Endothelial cell of umbilical vein (primary cell): ENCODE measurements at regions not wholly inside any gene's neighbourhood (a gene's known extent, or its start where the extent isn't known, plus 50 kb on each side); places are given as distances from the start of the nearest gene placed in this dataset.

Experiments
- BruUV-seq: library from RNA; stranded (reverse); fragments of 400-500 nt; replicated peaks from 2 replicates; lab custom pipeline; 2021; lab: Mats Ljungman, UMichigan
- CTCF ChIA-PET: fragments of 300-600, 350-600 bp; sonication (Branson Sonifier 250); formaldehyde crosslinking; loops from one replicate; lab custom pipeline; 2021; ENCODE audit warnings: antibody characterized with exemption, inconsistent platforms; lab: Charles Lee
- POLR2A ChIA-PET: fragments of 300-600, 350-600 bp; sonication (Branson Sonifier 250); formaldehyde crosslinking; loops from one replicate; lab custom pipeline; 2021; ENCODE audit warnings: antibody characterized with exemption, inconsistent platforms; lab: Charles Lee
- DNase-seq: peaks from one replicate; pipeline ENCODE4 v3.0.0-alpha.2; 2011; ENCODE audit warnings: low read depth, low spot score
- FAIRE-seq: peaks from 2 replicates; lab custom pipeline; 2011; peaks lifted over from hg19 to GRCh38; lab: Jason Lieb, UNC
- H2AFZ ChIP-seq: 2 replicates; pipeline ENCODE4 v1.6.0; 2012; ENCODE audit warnings: low read depth, low read length, control low read depth, inconsistent platforms
- H3K27ac ChIP-seq: 2 replicates; pipeline ENCODE4 v1.5.1; 2011; ENCODE audit warnings: low read depth, mild to moderate bottlenecking, control low read depth, low read length, moderate library complexity; ENCODE audit not compliant: insufficient read depth
- H3K27me3 ChIP-seq, 2 experiments: 2 replicates each; pipeline versions ENCODE4 v1.6.0 to v1.6.1; 2011; ENCODE audit warnings: low read length in 2 of 2, mixed read lengths in 1 of 2; ENCODE audit not compliant: control insufficient read depth in 2 of 2, insufficient read depth in 2 of 2
- H3K36me3 ChIP-seq, 2 experiments: 2 replicates in 1 of 2; 3 replicates in 1 of 2; pipeline ENCODE4 v1.5.1; 2011; ENCODE audit warnings: low read length in 2 of 2, mild to moderate bottlenecking in 1 of 2, moderate library complexity in 1 of 2; ENCODE audit not compliant: control insufficient read depth in 2 of 2, insufficient read depth in 2 of 2; ENCODE audit errors: extremely low read depth in 1 of 2
- H3K4me1 ChIP-seq: 3 replicates; pipeline ENCODE4 v1.5.1; 2011; ENCODE audit warnings: mild to moderate bottlenecking, low read length; ENCODE audit not compliant: control insufficient read depth, insufficient read depth; ENCODE audit errors: extremely low read depth
- H3K4me2 ChIP-seq: 2 replicates; pipeline ENCODE4 v1.6.1; 2011; ENCODE audit warnings: low read length, control low read depth, mixed read lengths; ENCODE audit not compliant: insufficient read depth
- H3K4me3 ChIP-seq, 3 experiments: fragments of 200-600 bp in 1 of 3; sonication (generic), shearing (Covaris generic) in 1 of 3; replicated peaks in 1 of 3; 2 replicates each; pipeline ENCODE4 v1.5.1; 2011 to 2016; ENCODE audit warnings: control low read depth in 3 of 3, low read length in 3 of 3, mild to moderate bottlenecking in 2 of 3, inconsistent platforms in 1 of 3, low read depth in 1 of 3, moderate library complexity in 1 of 3; ENCODE audit not compliant: insufficient read depth in 1 of 3
- H3K79me2 ChIP-seq: 2 replicates; pipeline ENCODE4 v1.6.0; 2012; ENCODE audit warnings: low read length, inconsistent platforms; ENCODE audit not compliant: control insufficient read depth, insufficient read depth
- H3K9ac ChIP-seq: replicated peaks from 2 replicates; pipeline ENCODE3; 2011; ENCODE audit warnings: low read length, control low read depth; ENCODE audit not compliant: insufficient read depth; ENCODE audit errors: extremely low read depth
- H3K9me1 ChIP-seq: replicated peaks from 3 replicates; pipeline ENCODE4 v1.6.0; 2011; ENCODE audit warnings: mild to moderate bottlenecking, low read length; ENCODE audit not compliant: control insufficient read depth, insufficient read depth; ENCODE audit errors: extremely low read depth
- H3K9me3 ChIP-seq: replicated peaks from 2 replicates; pipeline ENCODE4 v1.5.1; 2012; ENCODE audit warnings: low read length, inconsistent platforms; ENCODE audit not compliant: control insufficient read depth, insufficient read depth
- H4K20me1 ChIP-seq: replicated peaks from 2 replicates; pipeline ENCODE3; 2011; ENCODE audit warnings: mild to moderate bottlenecking, low read length; ENCODE audit not compliant: control insufficient read depth, insufficient read depth; ENCODE audit errors: extremely low read depth
- CTCF ChIP-seq, 2 donors: IDR thresholded peaks; 1 replicate in 1 of 2; 2 replicates in 1 of 2; pipeline ENCODE4 v1.5.1; 2011; ENCODE audit warnings: low read length in 2 of 2, mild to moderate bottlenecking in 2 of 2, moderate library complexity in 2 of 2, control low read depth in 1 of 2, inconsistent platforms in 1 of 2, low read depth in 1 of 2; ENCODE audit not compliant: insufficient read depth in 1 of 2; ENCODE audit errors: extremely low read depth in 1 of 2
- EZH2 ChIP-seq: IDR thresholded peaks from 2 replicates; pipeline ENCODE4 v1.6.1; 2012; ENCODE audit warnings: borderline replicate concordance, low read depth, mild to moderate bottlenecking, moderate library complexity, low read length, inconsistent platforms; ENCODE audit not compliant: severe bottlenecking
- FOS ChIP-seq: IDR thresholded peaks from 2 replicates; pipeline ENCODE4 v1.6.1; 2011; ENCODE audit warnings: mild to moderate bottlenecking, low read length, moderate library complexity, borderline replicate concordance; ENCODE audit not compliant: insufficient read depth
- GATA2 ChIP-seq: IDR thresholded peaks from 2 replicates; pipeline ENCODE4 v1.7.0; 2011; ENCODE audit warnings: low read depth, mild to moderate bottlenecking, moderate library complexity, mixed read lengths, low read length; ENCODE audit not compliant: insufficient read length, insufficient read depth
- JUN ChIP-seq: IDR thresholded peaks from 2 replicates; pipeline ENCODE4 v1.6.1; 2011; ENCODE audit warnings: borderline replicate concordance, low read depth; ENCODE audit not compliant: insufficient read length, insufficient read depth
- MAX ChIP-seq: IDR thresholded peaks from 2 replicates; pipeline ENCODE4 v1.6.1; 2011; ENCODE audit not compliant: insufficient read depth, insufficient read length
- MYC ChIP-seq: IDR thresholded peaks from one replicate; pipeline ENCODE4 v1.6.1; 2011; ENCODE audit warnings: mild to moderate bottlenecking, low read depth, low read length
- POLR2A ChIP-seq: IDR thresholded peaks from 2 replicates; pipeline ENCODE4 v1.6.1; 2012; ENCODE audit warnings: low read depth, mild to moderate bottlenecking, control low read depth, low read length
- POLR2AphosphoS5 ChIP-seq: IDR thresholded peaks from 2 replicates; pipeline ENCODE4 v1.6.1; 2012; ENCODE audit warnings: low read depth, mild to moderate bottlenecking, control low read depth, low read length, moderate library complexity; ENCODE audit not compliant: insufficient read depth
- dilution Hi-C: fragments of 300-500 bp; cut with MboI; formaldehyde crosslinking; loops from one replicate; pipeline ENCODE4 v1.15.0; 2019; ENCODE audit warnings: low sequenced_read_pairs; ENCODE audit not compliant: extremely low pct_ligation_motif_present
- intact Hi-C: fragments of 100-400 bp; cut with micrococcal nuclease; formaldehyde crosslinking; loops from one replicate; pipeline ENCODE4 v1.10.0; 2022

- no peaks in the 10 kb centered on the region for H3K4me1 ChIP-seq
- H3K9ac ChIP-seq, result no peak overlapping the region
- DNase-seq (no peak), FAIRE-seq (no peak)
- no peak overlapping the region for H2AFZ ChIP-seq
- no peaks in the 10 kb centered on the region for H3K36me3 ChIP-seq
- no peaks in the 10 kb centered on the region for H3K79me2 ChIP-seq
- ChIA-PET CTCF (no interaction called here), POLR2A (no interaction called here)
- BruUV-seq, result no TSS peak
- H3K27ac ChIP-seq, result no peak overlapping the region
- H3K4me2 ChIP-seq, result no peak overlapping the region
- dilution Hi-C loops, result no loop called here
- H3K9me3 ChIP-seq, result peaks cover 11% of the 10 kb centered on the region
- no peak for TF ChIP-seq POLR2A
- no peak for TF ChIP-seq FOS
- no peaks in the 10 kb centered on the region for H4K20me1 ChIP-seq
- H3K9me1 ChIP-seq, result no peaks in the 10 kb centered on the region
- H3K27me3 ChIP-seq, result no peaks in the 10 kb centered on the region
- H3K4me3 ChIP-seq, result no peak overlapping the region
- intact Hi-C loops, result no loop called here
Measured at GRCh38 chr19:29285187-29285687, 72.3 kb upstream of the UQCRFS1 start.

- FAIRE-seq, result no peak
Measured at GRCh38 chr19:29285878-29286277, 72.9 kb upstream of the UQCRFS1 start.

More at GRCh38 chr19:29285878-29286277, 72.9 kb upstream of the UQCRFS1 start:
- H3K27me3 ChIP-seq, result no peaks in the 10 kb centered on the region
- no peak overlapping the region for H3K9ac ChIP-seq
- no peak for DNase-seq
- no peak overlapping the region for H3K27ac ChIP-seq
- H3K4me1 ChIP-seq, result no peaks in the 10 kb centered on the region
- peaks cover 11% of the 10 kb centered on the region for H3K9me3 ChIP-seq
- no peak overlapping the region for H2AFZ ChIP-seq
- CTCF ChIA-PET, result no interaction called here
- H3K9me1 ChIP-seq, result no peaks in the 10 kb centered on the region
- H3K4me2 ChIP-seq, result no peak overlapping the region
- no TSS peak for BruUV-seq
- no peaks in the 10 kb centered on the region for H4K20me1 ChIP-seq
- dilution Hi-C loops (no loop called here), intact Hi-C loops (no loop called here)
- POLR2A ChIA-PET, result no interaction called here
- no peaks in the 10 kb centered on the region for H3K79me2 ChIP-seq
- no peak for TF ChIP-seq CTCF (IDR thresholded peaks at IDR 0.05; ENCODE audit: extremely low read depth in 1 of 2, insufficient read depth in 1 of 2, low read depth in 1 of 2, low read length in 2 of 2)
- TF ChIP-seq EZH2, result no peak
- TF ChIP-seq POLR2AphosphoS5, result no peak
- no peak for TF ChIP-seq MYC
- no peak for TF ChIP-seq JUN
- TF ChIP-seq FOS, result no peak
- TF ChIP-seq GATA2, result no peak
- TF ChIP-seq POLR2A, result no peak
- TF ChIP-seq MAX, result no peak
- no peak overlapping the region for H3K4me3 ChIP-seq
- no peaks in the 10 kb centered on the region for H3K36me3 ChIP-seq
